ENCODE measurements at regions not wholly inside any gene's neighbourhood (a gene's known extent, or its start where the extent isn't known, plus 50 kb on each side); places are given as distances from the start of the nearest gene placed in this dataset.

GRCh38 chr9:99449726-99450125 is 227.6 kb downstream of the SEC61B start:
- Mint-ChIP-seq H3K4me3 (no peak overlapping the region), H3K27me3 (peaks cover 11% of the 10 kb centered on the region), H3K9me3 (no peaks in the 10 kb centered on the region), H3K27ac (no peak overlapping the region), H3K36me3 (ENCODE audit: low read depth) (no peaks in the 10 kb centered on the region), H3K4me1 (no peaks in the 10 kb centered on the region)
- ATAC-seq (ENCODE audit: low read depth) (no peak), DNase-seq (no peak)
- intact Hi-C loops (cut with micrococcal nuclease): no loop called here
- ChIA-PET CTCF (no interaction called here), POLR2A (no interaction called here)
- TF ChIP-seq, protein P1, sequence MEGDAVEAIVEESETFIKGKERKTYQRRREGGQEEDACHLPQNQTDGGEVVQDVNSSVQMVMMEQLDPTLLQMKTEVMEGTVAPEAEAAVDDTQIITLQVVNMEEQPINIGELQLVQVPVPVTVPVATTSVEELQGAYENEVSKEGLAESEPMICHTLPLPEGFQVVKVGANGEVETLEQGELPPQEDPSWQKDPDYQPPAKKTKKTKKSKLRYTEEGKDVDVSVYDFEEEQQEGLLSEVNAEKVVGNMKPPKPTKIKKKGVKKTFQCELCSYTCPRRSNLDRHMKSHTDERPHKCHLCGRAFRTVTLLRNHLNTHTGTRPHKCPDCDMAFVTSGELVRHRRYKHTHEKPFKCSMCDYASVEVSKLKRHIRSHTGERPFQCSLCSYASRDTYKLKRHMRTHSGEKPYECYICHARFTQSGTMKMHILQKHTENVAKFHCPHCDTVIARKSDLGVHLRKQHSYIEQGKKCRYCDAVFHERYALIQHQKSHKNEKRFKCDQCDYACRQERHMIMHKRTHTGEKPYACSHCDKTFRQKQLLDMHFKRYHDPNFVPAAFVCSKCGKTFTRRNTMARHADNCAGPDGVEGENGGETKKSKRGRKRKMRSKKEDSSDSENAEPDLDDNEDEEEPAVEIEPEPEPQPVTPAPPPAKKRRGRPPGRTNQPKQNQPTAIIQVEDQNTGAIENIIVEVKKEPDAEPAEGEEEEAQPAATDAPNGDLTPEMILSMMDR (IDR thresholded peaks at IDR 0.05): no peak

GRCh38 chr9:99451112-99451606 is 229.1 kb downstream of the SEC61B start:
- Mint-ChIP-seq H3K27me3 (peaks cover 11% of the 10 kb centered on the region), H3K36me3 (ENCODE audit: low read depth) (no peaks in the 10 kb centered on the region), H3K4me3 (no peak overlapping the region), H3K27ac (no peak overlapping the region), H3K4me1 (no peaks in the 10 kb centered on the region), H3K9me3 (no peaks in the 10 kb centered on the region)
- ATAC-seq (ENCODE audit: low read depth) (no peak), DNase-seq (no peak)
- TF ChIP-seq, protein P1 (IDR thresholded peaks at IDR 0.05): no peak
- ChIA-PET CTCF (no interaction called here), POLR2A (no interaction called here)
- intact Hi-C loops (cut with micrococcal nuclease): no loop called here

DNA sequence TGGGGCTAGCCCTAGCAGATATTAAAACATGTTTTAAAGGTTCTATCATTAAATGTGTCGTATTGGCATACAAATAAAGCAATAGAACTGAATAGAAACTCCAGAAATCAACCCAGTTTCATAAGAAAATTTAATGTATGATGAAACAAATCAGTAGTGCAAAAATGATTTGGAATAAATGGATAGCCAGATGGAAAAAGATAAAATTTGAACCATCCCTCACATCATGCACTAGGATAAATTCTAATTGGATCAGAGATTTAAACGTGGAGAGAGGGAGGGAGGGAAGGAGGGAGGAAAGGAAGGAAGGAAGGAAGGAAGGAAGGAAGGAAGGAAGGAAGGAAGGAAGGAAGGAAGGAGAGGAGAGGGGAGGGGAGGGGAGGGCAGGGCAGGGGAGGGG is 235.3 kb downstream of the SEC61B start:
- TF ChIP-seq, protein P1 (IDR thresholded peaks at IDR 0.05): no peak
- POLR2A ChIA-PET: no interaction called here
- peaks cover 3% of the 10 kb centered on the region for H3K27me3 Mint-ChIP-seq
- CTCF ChIA-PET: interaction anchor here (1.8 kb wide), 1 partner anchor 9 kb away, joined by 4 read pairs; no protein-coding TSS in a partner anchor
- no peaks in the 10 kb centered on the region for H3K4me1 Mint-ChIP-seq
- no peak for ATAC-seq (ENCODE audit: low read depth)
- no peaks in the 10 kb centered on the region for H3K9me3 Mint-ChIP-seq
- no peak overlapping the region for H3K4me3 Mint-ChIP-seq
- intact Hi-C loops (cut with micrococcal nuclease): no loop called here
- no peaks in the 10 kb centered on the region for H3K36me3 Mint-ChIP-seq (ENCODE audit: low read depth)
- no peak for DNase-seq
- H3K27ac Mint-ChIP-seq: no peak overlapping the region

DNA sequence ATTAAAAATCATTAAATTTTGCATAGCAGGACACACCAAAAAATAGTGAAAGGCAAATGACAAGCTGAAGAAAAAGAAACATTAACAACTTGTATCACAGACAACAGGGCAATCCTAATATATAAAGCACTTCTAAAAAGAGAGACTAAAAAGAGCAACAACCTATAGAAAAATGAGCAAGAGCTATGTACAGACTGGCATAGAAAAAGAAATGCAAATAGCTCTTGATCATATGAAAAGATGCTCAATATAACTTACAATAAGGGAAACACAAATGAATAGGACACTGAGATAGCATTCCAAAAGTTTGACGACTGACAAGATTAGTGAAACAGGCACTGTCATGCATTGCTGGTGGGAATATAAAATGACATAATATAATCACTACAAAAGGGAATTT is 235.9 kb downstream of the SEC61B start:
- no peaks in the 10 kb centered on the region for H3K4me1 Mint-ChIP-seq
- POLR2A ChIA-PET: no interaction called here
- intact Hi-C loops (cut with micrococcal nuclease): no loop called here

DNA sequence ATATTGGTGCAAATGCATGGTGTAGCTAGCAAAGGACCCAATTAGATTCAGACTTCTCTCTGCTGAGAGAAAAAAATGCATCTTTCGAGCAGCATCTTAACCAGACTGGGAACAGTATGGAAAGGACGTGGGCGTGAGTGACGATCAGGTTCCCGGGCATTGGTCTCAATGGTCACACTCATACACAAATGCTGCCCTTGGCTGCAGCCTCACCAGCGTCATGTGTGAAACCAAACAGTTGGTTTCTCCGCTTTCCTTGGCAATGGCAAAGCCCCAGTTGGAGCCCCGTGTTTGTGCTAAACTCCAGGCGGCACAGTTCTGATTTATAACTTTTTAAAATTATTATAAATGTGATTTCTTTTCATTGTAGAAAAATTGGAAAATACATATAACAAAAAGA is 237.8 kb downstream of the SEC61B start:
- peaks cover 2% of the 10 kb centered on the region for H3K27me3 Mint-ChIP-seq
- H3K9me3 Mint-ChIP-seq: no peaks in the 10 kb centered on the region
- no peaks in the 10 kb centered on the region for H3K36me3 Mint-ChIP-seq (ENCODE audit: low read depth)
- ATAC-seq (ENCODE audit: low read depth) (no peak), DNase-seq (no peak)
- intact Hi-C loops (cut with micrococcal nuclease): no loop called here
- H3K27ac Mint-ChIP-seq: no peak overlapping the region
- POLR2A ChIA-PET: no interaction called here
- H3K4me1 Mint-ChIP-seq: no peaks in the 10 kb centered on the region
- CTCF ChIA-PET: no interaction called here
- TF ChIP-seq, protein P1 (IDR thresholded peaks at IDR 0.05): no peak
- H3K4me3 Mint-ChIP-seq: no peak overlapping the region

More for the DNA sequence above, 235.9 kb downstream of the SEC61B start:
- Mint-ChIP-seq H3K9me3 (no peaks in the 10 kb centered on the region), H3K27ac (no peak overlapping the region), H3K36me3 (ENCODE audit: low read depth) (no peaks in the 10 kb centered on the region), H3K4me3 (no peak overlapping the region), H3K27me3 (peaks cover 2% of the 10 kb centered on the region)
- ATAC-seq (ENCODE audit: low read depth) (no peak), DNase-seq (no peak)
- TF ChIP-seq, protein P1 (IDR thresholded peaks at IDR 0.05): no peak
- CTCF ChIA-PET: interaction anchor here (1.8 kb wide), 1 partner anchor 9 kb away, joined by 4 read pairs; no protein-coding TSS in a partner anchor

Measured in activated B cell treated with CpG ODN at 0.5 μM for 24 hours (primary cell).